GM19239 (cell line): ENCODE measurements at regions not wholly inside any gene's neighbourhood (a gene's known extent, or its start where the extent isn't known, plus 50 kb on each side); places are given as distances from the start of the nearest gene placed in this dataset.
"Not testable (repeated sequence)": the region's sequence is repeated elsewhere in the genome, so short reads cannot be mapped to it uniquely, and the experiment has no call there.

Experiments
- DNase-seq: peaks from one replicate; pipeline ENCODE4 v3.0.0; 2011; ENCODE audit warnings: low spot score; ENCODE audit not compliant: insufficient read length
- FAIRE-seq: peaks from 2 replicates; lab custom pipeline; 2011; peaks lifted over from hg19 to GRCh38; lab: Jason Lieb, UNC

GRCh38 chrX:113551919-113552318 lies 711.3 kb upstream of the AMOT start:
- FAIRE-seq (no peak), DNase-seq (no peak)

GRCh38 chrX:113548308-113549015 lies 707.8 kb upstream of the AMOT start:
- FAIRE-seq (no peak), DNase-seq (no peak)

GRCh38 chrX:113545040-113545439 lies 704.4 kb upstream of the AMOT start:
- FAIRE-seq, result no peak
- no peak for DNase-seq

GRCh38 chrX:113539599-113540356 lies 699.1 kb upstream of the AMOT start:
- FAIRE-seq (no peak), DNase-seq (no peak)

GRCh38 chrX:113529426-113530013 lies 688.9 kb upstream of the AMOT start:
- DNase-seq (no peak), FAIRE-seq (no peak)

GRCh38 chrX:113522814-113523213 lies 682.2 kb upstream of the AMOT start:
- DNase-seq, result peak; percentile 0
- FAIRE-seq, result peak; percentile 98

GRCh38 chrX:113514906-113515305 lies 674.3 kb upstream of the AMOT start:
- FAIRE-seq, result no peak

GRCh38 chrX:113512700-113513395 lies 672.2 kb upstream of the AMOT start:
- no peak for DNase-seq
- FAIRE-seq, result no peak

More at GRCh38 chrX:113514906-113515305, 674.3 kb upstream of the AMOT start:
- DNase-seq, result no peak

- no peak for FAIRE-seq
Observed at GRCh38 chrX:113510586-113510985, 670.0 kb upstream of the AMOT start.

GRCh38 chrX:113492895-113493294 lies 652.3 kb upstream of the AMOT start:
- DNase-seq (no peak), FAIRE-seq (no peak)

More at GRCh38 chrX:113510586-113510985, 670.0 kb upstream of the AMOT start:
- no peak for DNase-seq

GRCh38 chrX:113473418-113473817 lies 632.8 kb upstream of the AMOT start:
- DNase-seq (no peak), FAIRE-seq (no peak)

- not testable (repeated sequence) for DNase-seq
- FAIRE-seq, result peak; percentile 94
Observed at GRCh38 chrX:113473015-113473414, 632.4 kb upstream of the AMOT start.

GRCh38 chrX:113470166-113470565 lies 629.5 kb upstream of the AMOT start:
- DNase-seq (no peak), FAIRE-seq (no peak)

GRCh38 chrX:113457719-113458118 lies 617.1 kb upstream of the AMOT start:
- DNase-seq, result no peak
- FAIRE-seq, result no peak

- DNase-seq, result no peak
- no peak for FAIRE-seq
Observed at GRCh38 chrX:113455582-113455981, 615.0 kb upstream of the AMOT start.

- FAIRE-seq, result no peak
- DNase-seq, result no peak
Observed at GRCh38 chrX:113429011-113429410, 588.4 kb upstream of the AMOT start.

- DNase-seq (no peak), FAIRE-seq (no peak)
Observed at GRCh38 chrX:113422323-113422722, 581.7 kb upstream of the AMOT start.

GRCh38 chrX:113421432-113421831 lies 580.8 kb upstream of the AMOT start:
- DNase-seq (no peak), FAIRE-seq (no peak)

- no peak for FAIRE-seq
- DNase-seq, result no peak
Observed at GRCh38 chrX:113412106-113412505, 571.5 kb upstream of the AMOT start.

GRCh38 chrX:113408843-113409242 lies 568.2 kb upstream of the AMOT start:
- FAIRE-seq (no peak), DNase-seq (no peak)
